ENCODE measurements at regions not wholly inside any gene's neighbourhood (a gene's known extent, or its start where the extent isn't known, plus 50 kb on each side); places are given as distances from the start of the nearest gene placed in this dataset.

DNA sequence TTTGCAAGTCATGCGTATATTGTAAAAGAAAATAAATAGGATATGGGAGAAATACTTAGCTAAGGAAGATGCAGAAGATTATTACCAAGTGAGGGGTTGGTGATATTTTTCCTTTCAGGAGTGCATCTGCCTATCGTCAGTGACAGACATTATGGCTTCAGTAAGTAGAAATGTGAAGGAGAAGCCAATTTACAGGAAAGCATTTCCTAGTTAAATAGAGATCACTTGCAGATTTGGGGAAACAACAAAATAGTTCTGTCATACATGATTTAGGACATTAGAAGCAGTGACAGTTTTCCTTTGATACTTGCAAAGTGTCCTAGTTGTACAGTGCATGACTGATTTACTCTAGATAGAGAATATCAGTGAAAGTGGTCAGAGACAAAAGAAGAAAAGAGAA is 747.8 kb upstream of the KLHL1 start:
- H3K4me3 Mint-ChIP-seq, result no peak overlapping the region
- no peak for TF ChIP-seq CTCF (IDR thresholded peaks at IDR 0.05)
- H3K27me3 Mint-ChIP-seq, result no peaks in the 10 kb centered on the region
- ChIA-PET POLR2A (no interaction called here), CTCF (no interaction called here)
- no peak for ATAC-seq
- H3K9me3 Mint-ChIP-seq, result peaks cover 5% of the 10 kb centered on the region
- no peak for DNase-seq
- intact Hi-C loops (cut with micrococcal nuclease), result no loop called here
- H3K36me3 Mint-ChIP-seq (ENCODE audit: low read depth), result no peaks in the 10 kb centered on the region
- H3K4me1 Mint-ChIP-seq (ENCODE audit: low read depth), result no peaks in the 10 kb centered on the region
- no peak overlapping the region for H3K27ac Mint-ChIP-seq

DNA sequence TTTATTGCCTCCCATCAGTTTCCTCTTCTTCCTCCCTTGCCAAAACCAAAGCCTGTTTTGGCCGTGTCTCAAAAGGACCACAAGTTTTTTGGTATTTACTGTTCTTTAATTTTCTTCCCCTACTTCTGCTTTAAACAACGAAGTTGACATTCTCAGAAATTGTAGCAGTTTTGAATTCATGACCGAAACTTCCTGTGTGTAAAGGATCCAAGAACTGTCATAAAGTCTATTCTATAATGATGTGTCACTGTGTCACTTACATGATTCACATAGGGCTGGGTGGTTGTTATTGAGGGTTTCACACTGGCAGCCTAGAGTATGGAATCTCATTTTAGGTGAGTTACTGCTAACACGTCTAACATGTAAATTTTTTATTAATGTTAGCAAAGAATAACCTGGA is 741.0 kb upstream of the KLHL1 start:
- Mint-ChIP-seq H3K36me3 (ENCODE audit: low read depth) (no peaks in the 10 kb centered on the region), H3K27me3 (no peaks in the 10 kb centered on the region), H3K27ac (no peak overlapping the region), H3K4me1 (ENCODE audit: low read depth) (no peaks in the 10 kb centered on the region), H3K4me3 (no peak overlapping the region), H3K9me3 (peaks cover 9% of the 10 kb centered on the region)
- intact Hi-C loops (cut with micrococcal nuclease), result no loop called here
- ChIA-PET POLR2A (no interaction called here), CTCF (no interaction called here)
- no peak for DNase-seq
- TF ChIP-seq CTCF (IDR thresholded peaks at IDR 0.05), result no peak
- peak; percentile 39 for ATAC-seq

DNA sequence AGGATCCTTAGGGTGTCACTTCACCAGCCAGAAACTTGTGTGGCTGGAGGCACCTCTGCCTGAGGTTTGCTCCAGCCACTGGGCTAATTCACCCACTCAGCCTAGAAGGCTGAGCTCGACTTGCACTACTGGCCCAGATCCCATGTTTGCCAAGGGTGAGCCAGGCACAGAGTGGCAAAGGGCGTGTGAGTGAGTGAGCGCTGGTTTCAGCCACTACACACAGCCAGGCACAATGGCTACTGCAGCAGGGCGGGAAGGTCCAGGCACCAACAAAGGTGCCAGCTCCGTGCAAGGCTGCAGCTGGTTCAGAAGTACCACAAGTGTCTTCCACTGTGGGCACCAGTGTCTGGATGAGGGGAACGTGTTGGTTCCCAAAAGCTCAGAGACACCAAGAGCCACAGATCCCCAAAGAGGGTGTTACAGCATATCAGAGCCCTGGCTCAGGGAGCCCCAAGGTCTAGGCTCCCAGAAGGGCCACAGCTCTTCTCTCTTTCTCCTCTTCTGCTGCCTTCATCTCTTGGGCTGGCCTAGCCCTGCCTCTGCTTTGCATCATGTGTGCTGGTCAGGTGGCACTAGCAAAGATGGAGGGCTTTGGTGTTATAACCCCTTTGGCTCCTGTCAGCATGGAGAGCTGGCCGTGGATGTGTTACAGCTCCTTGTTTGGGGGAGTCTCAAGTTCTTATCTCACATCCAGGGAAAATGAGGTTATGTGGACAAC is 736.3 kb upstream of the KLHL1 start:
- DNase-seq, result no peak
- Mint-ChIP-seq H3K27ac (no peak overlapping the region), H3K27me3 (no peaks in the 10 kb centered on the region), H3K9me3 (peaks cover 9% of the 10 kb centered on the region), H3K4me1 (ENCODE audit: low read depth) (no peaks in the 10 kb centered on the region), H3K36me3 (ENCODE audit: low read depth) (no peaks in the 10 kb centered on the region), H3K4me3 (no peak overlapping the region)
- TF ChIP-seq CTCF (IDR thresholded peaks at IDR 0.05), result no peak
- CTCF ChIA-PET, result no interaction called here
- intact Hi-C loops (cut with micrococcal nuclease), result no loop called here
- no peak for ATAC-seq
- POLR2A ChIA-PET, result no interaction called here

GRCh38 chr13:70842062-70842644 is 733.9 kb upstream of the KLHL1 start:
- TF ChIP-seq CTCF (IDR thresholded peaks at IDR 0.05), result no peak
- Mint-ChIP-seq H3K4me3 (no peak overlapping the region), H3K36me3 (ENCODE audit: low read depth) (no peaks in the 10 kb centered on the region), H3K27me3 (no peaks in the 10 kb centered on the region), H3K4me1 (ENCODE audit: low read depth) (no peaks in the 10 kb centered on the region), H3K9me3 (peaks cover 12% of the 10 kb centered on the region), H3K27ac (no peak overlapping the region)
- ChIA-PET CTCF (no interaction called here), POLR2A (no interaction called here)
- no peak for ATAC-seq
- intact Hi-C loops (cut with micrococcal nuclease), result no loop called here
- DNase-seq, result no peak

DNA sequence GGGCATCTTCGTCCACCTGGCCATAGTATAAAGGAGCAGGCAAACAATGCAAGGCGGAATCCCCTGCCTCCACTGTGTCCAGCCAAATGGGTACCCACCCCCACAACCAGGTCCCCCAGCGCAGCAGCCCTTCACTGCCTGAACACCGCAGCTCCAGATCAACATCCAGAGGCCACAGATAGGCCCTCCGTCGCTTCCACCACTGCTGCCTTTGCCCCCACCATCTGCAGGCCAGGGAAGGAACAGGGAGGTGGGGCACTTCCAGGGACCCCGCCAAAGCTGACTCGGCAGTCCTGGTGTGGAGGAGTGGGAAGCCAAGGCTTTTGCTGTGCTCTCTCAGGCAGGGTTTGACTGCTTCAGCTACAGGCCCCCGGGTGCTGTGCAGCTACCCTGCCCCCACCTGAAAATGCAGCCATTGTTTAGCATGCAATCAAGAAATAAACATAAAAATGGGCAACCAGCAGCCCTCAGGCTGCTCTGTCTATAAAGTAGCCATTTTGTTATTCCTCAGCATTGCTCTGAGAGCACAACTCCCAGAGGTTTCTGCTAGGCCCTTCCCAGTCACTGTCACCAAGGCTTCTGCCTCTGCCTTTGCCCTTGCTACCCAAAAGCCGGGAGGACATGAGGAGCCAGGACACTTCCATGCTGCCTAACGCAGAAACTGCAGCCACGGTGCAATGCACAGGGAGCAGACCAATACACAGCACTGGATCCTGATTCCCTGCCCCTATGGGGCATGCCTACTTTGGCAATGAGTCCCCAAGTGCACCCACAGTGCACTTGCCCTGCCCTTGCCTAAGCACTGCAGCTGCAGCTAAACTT is 733.2 kb upstream of the KLHL1 start:
- Mint-ChIP-seq H3K9me3 (peaks cover 7% of the 10 kb centered on the region), H3K4me3 (no peak overlapping the region), H3K4me1 (ENCODE audit: low read depth) (no peaks in the 10 kb centered on the region), H3K36me3 (ENCODE audit: low read depth) (no peaks in the 10 kb centered on the region), H3K27ac (no peak overlapping the region), H3K27me3 (no peaks in the 10 kb centered on the region)
- TF ChIP-seq CTCF (IDR thresholded peaks at IDR 0.05), result no peak
- DNase-seq, result no peak
- ChIA-PET POLR2A (no interaction called here), CTCF (no interaction called here)
- no peak for ATAC-seq
- intact Hi-C loops (cut with micrococcal nuclease), result no loop called here

Measured in activated CD8-positive, alpha-beta T cell treated with anti-CD3 and anti-CD28 coated beads for 36 hours (primary cell).